Esophagus squamous epithelium (tissue), 4 donors: ENCODE measurements at regions not wholly inside any gene's neighbourhood (a gene's known extent, or its start where the extent isn't known, plus 50 kb on each side); places are given as distances from the start of the nearest gene placed in this dataset.

Source experiments
- POLR2A ChIP-seq, 4 donors: fragments of 450-650 bp; IDR thresholded peaks; one replicate each; pipeline ENCODE4 v1.6.1; 2017; ENCODE audit warnings: antibody characterized with exemption in 4 of 4, mild to moderate bottlenecking in 4 of 4, moderate library complexity in 3 of 4
- TF ChIP-seq, protein P1 (sequence below), 6 experiments: fragments of 450-650 bp in 4 of 6; fragments of 200-600 bp in 2 of 6; sonication (generic) in 2 of 6; IDR thresholded peaks; one replicate each; pipeline ENCODE4 v1.5.1; 2016 to 2019; ENCODE audit warnings: antibody characterized with exemption in 6 of 6, mild to moderate bottlenecking in 4 of 6, moderate library complexity in 4 of 6

DNA sequence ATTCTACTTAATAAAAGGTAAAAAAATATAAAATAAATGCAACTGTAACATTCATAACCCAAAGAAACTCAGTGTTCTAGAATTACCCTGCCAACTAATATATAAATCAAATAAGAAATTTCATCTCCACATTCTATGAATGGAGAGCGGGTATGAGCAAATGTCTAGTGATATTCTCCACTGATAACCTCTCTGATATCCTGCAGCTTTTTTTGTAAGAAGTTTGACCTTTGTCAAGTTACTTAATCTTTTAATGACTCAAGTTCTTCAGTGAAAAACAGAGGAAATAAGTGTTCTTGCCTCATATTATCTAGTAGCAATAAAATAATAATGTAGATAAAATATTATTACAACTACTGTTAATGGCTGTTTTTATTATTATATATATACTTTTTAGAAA lies 1275.6 kb upstream of the CDH9 start:
- TF ChIP-seq, protein P1, sequence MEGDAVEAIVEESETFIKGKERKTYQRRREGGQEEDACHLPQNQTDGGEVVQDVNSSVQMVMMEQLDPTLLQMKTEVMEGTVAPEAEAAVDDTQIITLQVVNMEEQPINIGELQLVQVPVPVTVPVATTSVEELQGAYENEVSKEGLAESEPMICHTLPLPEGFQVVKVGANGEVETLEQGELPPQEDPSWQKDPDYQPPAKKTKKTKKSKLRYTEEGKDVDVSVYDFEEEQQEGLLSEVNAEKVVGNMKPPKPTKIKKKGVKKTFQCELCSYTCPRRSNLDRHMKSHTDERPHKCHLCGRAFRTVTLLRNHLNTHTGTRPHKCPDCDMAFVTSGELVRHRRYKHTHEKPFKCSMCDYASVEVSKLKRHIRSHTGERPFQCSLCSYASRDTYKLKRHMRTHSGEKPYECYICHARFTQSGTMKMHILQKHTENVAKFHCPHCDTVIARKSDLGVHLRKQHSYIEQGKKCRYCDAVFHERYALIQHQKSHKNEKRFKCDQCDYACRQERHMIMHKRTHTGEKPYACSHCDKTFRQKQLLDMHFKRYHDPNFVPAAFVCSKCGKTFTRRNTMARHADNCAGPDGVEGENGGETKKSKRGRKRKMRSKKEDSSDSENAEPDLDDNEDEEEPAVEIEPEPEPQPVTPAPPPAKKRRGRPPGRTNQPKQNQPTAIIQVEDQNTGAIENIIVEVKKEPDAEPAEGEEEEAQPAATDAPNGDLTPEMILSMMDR (IDR thresholded peaks at IDR 0.05): no peak
- TF ChIP-seq POLR2A (IDR thresholded peaks at IDR 0.05): no peak
